GM12891 (cell line): ENCODE measurements at regions not wholly inside any gene's neighbourhood (a gene's known extent, or its start where the extent isn't known, plus 50 kb on each side); places are given as distances from the start of the nearest gene placed in this dataset.

Experiments
- PAX5 ChIP-seq: IDR thresholded peaks from 2 replicates; pipeline ENCODE4 v1.6.1; 2011; ENCODE audit warnings: low read length, moderate library complexity, mild to moderate bottlenecking; ENCODE audit not compliant: insufficient read depth, severe bottlenecking
- POLR2A ChIP-seq: IDR thresholded peaks from 2 replicates; pipeline ENCODE4 v1.6.1; 2011; ENCODE audit warnings: low read depth, low read length, control low read depth
- POLR2AphosphoS5 ChIP-seq: IDR thresholded peaks from 2 replicates; pipeline ENCODE4 v1.6.1; 2011; ENCODE audit warnings: low read depth, low read length, control low read depth
- POU2F2 ChIP-seq: IDR thresholded peaks from 2 replicates; pipeline ENCODE4 v1.6.1; 2011; ENCODE audit warnings: low read depth, mild to moderate bottlenecking, control low read depth, low read length, moderate library complexity
- TAF1 ChIP-seq: IDR thresholded peaks from 2 replicates; pipeline ENCODE4 v1.6.1; 2011; ENCODE audit warnings: low read depth, low read length, control low read depth

- TF ChIP-seq POLR2AphosphoS5 = no peak
- TF ChIP-seq POLR2A = no peak
- TF ChIP-seq TAF1 = no peak
- TF ChIP-seq PAX5 = no peak
- no peak for TF ChIP-seq POU2F2
Measured at GRCh38 chr14:40296821-40297220, 864.6 kb upstream of the FBXO33 start.
